ENCODE measurements at regions not wholly inside any gene's neighbourhood (a gene's known extent, or its start where the extent isn't known, plus 50 kb on each side); places are given as distances from the start of the nearest gene placed in this dataset.

DNA sequence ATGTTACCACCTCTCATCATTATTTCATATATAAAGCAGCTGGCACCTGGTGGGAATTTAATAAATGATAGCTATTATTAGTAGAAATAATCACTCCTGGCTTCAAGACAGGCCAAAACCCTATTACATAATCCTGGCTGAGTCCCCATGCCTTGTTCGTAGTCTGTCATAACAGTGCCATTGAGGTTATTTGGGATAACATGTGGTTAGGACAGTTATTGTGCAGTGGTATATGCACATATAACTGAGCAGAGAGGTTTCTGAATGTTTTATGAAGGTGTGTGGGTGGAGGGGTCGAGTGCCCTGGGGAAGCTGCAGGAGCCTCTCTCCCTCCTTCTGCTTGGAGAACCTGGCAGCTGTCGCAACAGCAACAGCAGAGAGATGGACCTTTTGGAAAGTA, 162.4 kb upstream of the NABP1 start:
- DNase-seq (ENCODE audit: low spot score), result no peak

DNA sequence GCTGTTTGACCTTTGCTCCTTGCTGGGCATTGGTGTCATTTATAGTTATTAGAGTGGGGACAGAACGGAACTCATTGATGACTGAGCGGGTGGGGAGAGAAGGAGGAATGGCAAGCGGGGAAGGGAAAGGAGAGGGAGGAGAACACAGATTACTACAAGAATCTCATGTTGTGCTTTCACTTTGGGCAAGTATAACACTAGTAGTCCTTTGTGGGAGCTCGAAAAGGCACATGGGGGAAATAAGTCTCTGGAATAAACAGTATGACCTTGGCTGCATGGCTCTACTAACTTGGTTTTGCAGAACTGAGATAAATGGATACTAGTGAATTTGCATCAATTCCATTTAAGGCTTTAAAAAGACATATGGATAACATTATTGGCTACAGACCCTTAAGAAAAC, 161.7 kb upstream of the NABP1 start:
- DNase-seq (ENCODE audit: low spot score), result no peak

DNA sequence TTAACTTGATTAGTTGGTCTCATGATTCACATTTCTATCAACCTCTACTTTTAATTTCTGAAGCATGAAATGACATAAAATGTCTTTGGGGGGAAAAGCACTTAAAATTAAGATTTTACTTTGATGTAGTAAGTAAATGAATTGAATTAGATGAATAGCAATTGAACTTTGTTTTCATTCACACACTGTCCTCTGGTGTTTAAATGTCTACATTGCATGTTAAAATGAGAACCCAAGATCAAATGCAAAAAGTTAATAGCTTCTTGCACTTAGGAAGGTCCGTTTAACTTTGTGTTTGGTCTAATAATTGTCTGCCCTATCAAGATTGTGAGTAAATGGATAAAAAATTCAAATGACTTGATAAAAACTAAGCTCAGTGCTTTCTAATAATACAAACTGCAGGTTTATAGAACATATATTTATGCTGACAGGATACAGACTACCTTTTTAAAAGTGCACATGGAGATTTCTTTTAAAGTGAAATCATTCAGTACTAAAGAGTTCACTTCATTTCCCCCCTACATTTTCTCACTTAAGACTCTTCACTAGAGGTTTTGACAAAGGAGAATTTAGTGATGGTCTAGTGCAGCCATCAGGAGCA, 156.2 kb upstream of the NABP1 start:
- no peak for DNase-seq (ENCODE audit: low spot score)

DNA sequence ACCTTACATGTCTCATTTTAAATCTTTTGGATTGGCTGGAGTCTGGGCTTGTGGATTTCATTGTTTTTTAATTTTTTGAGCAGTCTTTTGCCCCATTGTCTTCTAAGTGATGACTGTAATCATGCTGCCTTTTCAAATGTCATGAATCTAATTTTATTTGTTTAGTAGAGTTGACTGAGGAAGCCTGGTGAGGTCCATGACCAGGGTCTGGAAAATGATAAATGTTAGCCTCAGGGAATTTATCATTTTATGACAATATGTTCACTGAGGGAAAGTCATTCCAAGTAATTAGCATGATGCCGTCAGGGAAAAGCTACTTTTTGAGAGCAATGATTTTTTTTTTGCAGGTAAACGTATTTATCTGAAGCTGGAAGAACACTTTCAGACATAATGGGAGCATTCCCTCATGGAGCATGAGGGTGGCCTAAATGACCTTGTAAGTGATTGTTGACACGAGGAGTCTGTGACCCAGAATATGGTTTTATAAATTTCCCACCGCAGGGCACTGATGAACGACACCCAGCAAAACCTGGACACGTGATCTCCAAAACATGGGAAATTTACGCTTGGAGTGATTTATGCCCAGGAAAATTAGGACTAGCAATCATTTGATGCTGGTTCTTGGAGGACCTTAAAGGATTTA, 155.3 kb upstream of the NABP1 start:
- no peak for DNase-seq (ENCODE audit: low spot score)

DNA sequence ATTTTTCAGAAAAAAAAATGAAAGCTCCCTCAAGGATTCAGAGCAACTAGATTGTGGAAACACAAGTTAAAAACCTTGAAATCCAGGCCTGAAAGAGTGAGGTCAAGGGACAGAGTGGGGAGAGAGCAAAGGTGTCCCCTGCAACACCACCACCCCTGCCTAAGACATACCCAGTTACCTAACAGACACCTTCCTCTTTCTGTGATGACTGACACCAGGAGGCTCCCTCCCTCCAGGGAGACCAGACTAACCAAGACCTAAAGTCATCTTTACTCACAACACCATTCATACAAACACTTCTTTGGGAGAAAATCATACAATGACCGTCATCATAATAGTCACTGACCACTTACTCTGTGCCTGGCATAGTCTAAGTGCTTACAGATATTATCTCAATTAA, 151.8 kb upstream of the NABP1 start:
- DNase-seq (ENCODE audit: low spot score), result no peak

DNA sequence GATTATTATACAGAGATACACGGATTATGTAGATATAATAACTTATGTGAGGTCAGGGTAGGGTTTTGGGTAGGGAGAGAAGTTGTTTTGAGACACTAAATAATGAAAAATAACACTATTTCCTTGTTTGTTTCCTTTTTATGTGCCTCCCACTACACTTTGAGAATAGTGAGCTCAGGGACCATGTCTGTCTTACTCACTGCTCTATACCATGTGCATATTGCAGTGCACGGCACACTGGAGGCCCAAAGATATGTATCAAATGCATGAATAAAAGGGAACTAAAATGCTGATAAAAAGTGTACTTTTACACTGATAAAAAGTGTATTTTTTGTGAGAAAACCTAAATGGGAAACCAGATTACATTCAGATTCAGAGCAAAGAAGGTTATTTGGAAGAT, 151.4 kb upstream of the NABP1 start:
- DNase-seq (ENCODE audit: low spot score), result no peak

DNA sequence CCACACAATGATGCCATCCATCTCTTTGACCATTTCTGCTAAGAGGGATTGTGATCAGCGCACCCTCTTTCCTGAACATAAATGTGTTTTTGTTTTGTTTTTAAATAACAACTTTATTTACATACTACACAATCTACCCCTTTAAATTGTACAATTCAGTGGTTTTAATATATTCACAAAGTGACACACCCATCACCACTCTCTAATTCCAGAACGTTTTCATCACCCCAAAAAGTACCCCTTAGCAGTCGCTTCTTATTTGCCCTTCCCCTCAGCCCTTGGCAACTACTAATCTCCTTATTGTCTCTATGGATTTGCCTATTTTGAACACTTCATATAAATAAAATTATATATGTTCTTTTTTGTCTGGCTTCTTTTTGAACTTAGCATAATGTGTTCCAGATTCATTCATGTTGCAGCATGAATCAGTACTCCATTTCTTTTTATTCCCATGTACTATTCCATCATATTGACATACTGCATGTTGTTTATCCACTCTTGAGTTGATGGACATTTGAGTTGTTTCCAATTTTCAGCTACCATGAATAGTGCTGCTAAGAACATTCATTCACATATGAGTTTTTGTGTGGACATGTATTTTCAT, 150.9 kb upstream of the NABP1 start:
- DNase-seq (ENCODE audit: low spot score), result no peak

DNA sequence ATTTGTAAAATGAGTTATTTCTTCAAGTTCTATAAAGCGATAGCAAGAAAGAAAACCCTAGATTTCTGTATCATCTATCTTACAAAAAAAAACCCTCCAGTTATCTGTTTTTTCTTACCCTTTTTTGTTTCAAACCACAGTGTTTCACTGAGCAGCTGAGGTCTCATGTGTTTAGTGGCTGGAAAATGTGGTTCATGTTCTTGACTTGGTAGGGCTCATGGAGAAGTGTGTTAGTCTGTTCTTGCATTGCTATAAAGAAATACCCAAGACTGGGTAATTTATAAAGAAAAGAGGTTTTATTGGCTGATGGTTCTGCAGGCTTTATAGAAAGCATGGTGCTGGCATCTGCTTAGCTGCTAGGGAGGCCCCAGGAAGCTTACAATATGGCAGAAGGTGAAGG, 147.3 kb upstream of the NABP1 start:
- no peak for DNase-seq (ENCODE audit: low spot score)

DNA sequence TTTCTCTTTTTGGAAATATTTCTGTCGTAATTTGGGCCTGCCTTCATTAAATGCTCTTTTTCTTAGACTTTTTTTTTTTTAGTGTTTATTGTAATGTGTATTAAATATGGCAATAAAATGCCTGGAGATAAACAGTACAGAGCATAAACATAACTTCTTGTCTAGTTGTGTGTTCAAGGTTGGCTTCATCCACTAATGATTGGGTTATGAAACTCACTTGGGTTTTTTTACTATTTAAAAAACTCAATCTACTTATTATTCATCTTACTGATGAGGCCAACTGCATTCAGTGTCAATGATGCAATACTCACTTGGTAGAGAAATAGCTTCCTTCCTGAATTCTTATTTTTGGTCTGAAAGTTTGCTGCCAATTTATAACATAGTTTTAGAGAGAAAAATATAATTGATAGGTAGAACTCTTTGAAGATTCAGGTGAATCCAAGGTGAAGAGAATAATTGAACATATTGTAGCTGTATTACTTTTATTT, 144.2 kb upstream of the NABP1 start:
- DNase-seq (ENCODE audit: low spot score), result no peak

DNA sequence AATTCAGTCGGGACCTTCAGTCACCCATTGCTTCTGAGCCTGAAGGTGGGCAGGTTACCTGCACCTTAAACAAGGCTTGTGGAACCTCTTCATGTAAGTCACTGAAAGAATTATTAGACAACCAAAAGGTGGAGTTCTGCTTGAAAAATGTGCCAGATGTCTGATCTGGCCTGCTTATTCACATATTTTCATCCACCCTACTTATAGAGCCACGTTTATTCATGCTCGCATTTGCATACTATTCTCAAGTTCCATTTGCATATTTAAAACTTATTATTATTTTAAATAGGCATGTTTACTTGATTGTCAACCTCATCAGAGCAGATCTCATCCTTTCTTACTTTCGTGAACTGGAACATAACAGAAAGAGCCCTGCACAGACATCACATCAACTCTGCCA, 140.0 kb upstream of the NABP1 start:
- no peak for DNase-seq (ENCODE audit: low spot score)

DNA sequence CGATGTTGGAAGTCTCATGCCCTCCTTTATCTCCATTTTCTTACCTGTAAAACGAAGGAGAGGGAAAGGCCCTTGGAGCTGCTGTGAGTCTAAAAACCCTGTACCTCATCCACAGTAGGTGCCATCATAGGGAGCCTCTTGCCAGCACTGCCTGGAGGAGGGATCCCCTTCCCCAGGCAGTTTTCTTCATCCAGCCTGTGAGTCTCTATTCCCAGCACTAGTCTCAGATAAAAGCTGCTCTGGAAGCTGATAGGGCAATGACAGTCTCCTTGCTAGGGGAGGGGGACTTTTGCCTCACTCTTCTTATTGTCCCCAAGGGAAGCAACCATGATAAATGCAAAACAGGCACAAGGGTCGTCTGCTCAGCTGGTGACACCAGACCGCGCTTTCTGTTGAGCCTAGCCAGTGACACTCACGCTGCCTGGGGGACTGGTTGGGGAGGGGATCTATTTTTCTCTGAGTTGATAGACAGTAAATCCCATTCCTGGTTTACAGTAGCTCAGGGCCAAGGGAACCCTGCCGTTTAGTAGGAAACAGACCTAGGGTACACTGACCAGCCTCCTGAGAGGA, 139.5 kb upstream of the NABP1 start:
- DNase-seq (ENCODE audit: low spot score), result no peak

DNA sequence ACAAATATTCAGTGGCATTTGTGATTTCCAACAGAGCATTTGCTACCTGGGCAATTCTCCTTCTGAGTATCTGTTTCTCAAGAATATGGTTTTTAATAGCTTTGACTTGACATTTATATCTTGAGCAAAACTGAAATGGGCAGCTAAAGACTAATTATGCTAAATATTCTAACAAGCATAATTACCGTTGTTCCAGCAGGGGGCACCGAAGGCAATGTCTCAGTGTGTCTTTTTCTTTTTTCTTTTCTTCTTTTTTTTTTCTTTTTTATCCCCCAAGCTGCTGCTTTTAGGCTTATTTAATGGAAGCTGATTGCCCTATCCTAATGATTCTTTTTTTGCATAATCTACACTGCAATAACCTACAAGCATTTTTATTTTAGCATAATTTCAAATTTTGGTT, 138.9 kb upstream of the NABP1 start:
- no peak for DNase-seq (ENCODE audit: low spot score)

DNA sequence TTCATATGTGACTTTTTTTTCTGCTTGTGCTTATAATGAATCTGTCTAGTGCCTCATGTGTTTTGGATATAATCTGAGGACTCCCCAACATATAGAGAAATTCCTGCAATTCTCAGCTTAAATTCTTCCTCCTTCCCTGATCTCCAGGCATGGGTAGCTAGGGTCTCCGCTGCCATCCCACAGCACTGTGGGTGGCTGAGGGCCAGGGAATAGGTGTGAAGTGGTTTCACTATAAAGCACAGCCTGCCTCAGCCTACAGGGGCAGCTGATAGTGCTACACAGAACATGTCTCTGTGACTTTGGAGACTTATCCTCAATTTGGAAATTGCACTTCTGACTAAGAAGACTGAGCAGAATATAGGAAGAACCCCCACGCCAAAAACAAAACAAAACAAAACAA, 137.3 kb upstream of the NABP1 start:
- DNase-seq (ENCODE audit: low spot score), result no peak

DNA sequence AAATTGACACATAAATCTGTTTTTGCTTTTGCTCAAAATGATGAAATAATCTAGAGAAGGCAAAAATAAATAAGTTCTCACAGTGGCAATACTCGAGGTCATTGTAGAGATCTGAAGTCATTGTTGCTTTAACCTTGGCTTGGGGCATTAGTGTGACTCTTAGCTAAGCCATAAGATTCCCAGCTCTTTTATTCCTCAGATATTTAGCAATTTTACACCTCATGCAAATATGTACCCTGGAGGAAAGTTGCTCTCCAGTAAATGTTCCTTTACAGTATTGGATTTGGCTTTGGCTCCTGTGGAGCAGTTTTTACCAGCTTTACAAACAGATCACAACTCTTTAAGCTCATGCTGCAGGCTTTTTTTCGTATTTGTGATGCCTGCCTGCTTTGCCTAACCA, 134.2 kb upstream of the NABP1 start:
- no peak for DNase-seq (ENCODE audit: low spot score)

DNA sequence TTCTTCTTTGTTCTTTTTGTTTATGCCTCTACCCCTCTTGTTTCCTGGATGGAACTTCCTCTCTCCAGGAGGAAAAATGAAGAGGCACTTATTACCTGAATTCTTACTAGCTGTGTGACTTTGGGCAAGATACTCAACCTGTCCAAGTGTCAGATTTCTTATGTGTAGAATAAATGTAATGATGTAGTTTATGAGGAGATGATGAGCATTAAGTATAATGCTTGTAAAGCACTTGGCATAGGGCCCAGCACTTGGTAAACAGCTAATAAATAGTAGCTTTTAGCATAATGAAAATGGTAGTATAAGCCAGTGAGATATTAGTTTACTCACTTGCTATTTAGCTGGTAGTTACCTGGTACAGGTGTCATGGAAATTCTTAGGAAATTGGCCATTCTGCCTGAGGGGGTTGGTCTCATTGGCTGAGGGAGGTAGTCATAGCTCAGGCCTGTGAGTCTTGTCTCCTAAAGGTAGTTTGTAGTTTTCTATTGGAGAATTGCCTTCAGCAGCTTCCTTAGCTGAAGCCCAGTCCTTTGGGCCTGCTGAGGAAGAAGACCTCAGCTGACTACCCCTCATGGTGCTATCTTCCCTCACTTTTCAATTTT, 133.4 kb upstream of the NABP1 start:
- no peak for DNase-seq (ENCODE audit: low spot score)

DNA sequence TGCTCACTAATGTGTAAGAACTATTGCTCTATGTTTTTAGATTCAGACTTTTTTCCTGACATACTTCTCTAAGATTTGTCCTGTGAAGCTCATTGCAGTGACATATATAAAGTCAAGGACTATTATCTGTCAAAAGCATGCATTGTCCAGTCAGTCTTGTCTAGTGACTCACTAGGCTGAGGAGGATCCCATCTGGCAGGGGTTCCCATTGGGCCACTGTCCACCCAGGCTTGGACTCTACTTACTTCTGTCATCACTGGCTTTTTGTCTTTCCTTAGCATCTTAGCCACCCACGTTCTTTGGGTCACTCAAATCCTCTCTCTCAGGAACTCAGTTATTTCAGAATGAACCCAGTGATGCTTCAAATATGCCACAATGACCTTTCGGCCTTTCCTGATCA, 132.6 kb upstream of the NABP1 start:
- DNase-seq (ENCODE audit: low spot score), result no peak

DNA sequence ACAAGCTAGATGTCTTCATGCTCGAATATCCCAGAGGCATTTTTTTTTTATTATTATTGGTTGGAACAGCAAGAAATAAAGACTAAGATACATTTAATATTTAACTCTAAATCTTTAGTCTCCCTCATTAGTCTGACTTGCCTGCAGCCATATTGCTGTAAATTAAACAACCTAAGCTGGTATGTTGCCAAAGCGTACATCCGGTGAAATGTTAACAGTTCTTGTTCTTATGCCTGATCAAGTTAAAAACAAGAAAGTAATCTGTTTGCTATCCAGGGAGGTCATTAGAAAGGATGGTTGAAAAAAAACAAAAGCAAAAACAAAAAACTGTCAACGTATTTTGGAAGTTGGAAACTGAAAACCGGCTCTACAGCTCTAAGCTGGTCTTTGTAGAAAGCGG, 125.9 kb upstream of the NABP1 start:
- no peak for DNase-seq (ENCODE audit: low spot score)

DNA sequence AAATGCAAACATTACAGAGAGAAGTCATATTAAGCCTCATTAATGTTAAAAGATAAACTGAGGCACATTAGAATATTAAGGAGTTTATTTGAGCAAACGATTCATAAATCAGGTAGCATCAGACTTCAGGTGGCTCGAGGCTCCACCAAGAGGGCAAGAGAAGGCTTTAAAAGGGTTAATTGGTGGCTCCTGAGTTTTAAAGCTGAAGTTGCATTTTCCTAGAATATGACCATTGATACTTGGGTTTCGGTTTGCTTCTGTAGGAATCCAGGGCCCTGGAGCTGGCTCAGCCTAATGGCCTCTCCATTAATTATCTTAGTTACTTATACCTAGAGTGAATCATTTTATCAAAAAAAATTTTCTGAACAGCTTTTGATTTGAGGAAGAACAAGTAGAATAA, 123.7 kb upstream of the NABP1 start:
- no peak for DNase-seq (ENCODE audit: low spot score)

DNA sequence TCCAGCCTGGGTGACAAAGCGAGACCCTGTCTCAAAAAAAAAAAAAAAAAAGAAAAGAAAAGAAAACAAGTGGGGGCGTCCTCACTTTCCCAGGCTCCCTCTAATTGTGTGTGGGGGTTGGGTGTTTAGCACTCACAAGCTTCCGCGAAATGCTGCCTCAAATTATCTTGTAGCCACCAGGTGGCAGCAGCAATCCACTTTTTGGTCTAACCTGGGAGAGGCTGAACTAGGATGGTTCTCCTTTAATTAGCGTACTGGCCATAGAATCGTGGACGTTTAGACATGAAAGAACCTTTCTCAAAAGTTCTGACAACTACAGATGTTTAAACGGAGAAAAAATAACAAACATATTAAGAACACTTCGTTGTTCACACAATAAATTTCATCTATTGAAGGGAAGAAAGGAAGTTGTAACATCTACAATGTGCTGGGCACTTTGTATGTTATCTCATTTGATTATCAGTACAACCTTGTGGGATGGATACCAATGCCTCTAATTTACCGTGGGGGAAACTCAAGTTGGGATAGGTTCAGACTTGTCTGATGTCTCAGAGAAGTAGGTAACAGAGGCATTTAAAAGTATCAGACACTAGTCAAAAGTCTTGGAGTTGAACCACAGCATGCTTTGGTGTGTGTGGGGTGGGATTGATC, 122.7 kb upstream of the NABP1 start:
- peak; percentile 78 for DNase-seq (ENCODE audit: low spot score)

DNA sequence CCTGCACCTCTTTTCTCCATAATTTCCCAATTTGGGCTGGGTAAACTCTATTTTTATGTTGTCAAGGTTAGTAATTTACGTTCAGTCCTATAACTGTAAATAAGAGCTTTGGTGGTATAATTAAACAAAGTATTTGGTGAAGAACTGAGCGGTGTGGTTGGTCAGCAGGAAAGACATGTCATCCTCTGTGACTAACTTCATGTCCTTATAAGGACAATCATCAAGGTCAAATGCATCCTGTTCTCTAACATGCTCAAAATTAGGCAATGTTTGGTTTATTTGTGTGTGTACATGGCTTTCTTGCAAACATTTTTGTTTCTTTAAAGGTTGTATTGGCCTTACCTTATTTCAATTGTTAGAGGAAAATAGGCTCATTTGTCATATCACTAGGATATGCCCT, 121.5 kb upstream of the NABP1 start:
- no peak for DNase-seq (ENCODE audit: low spot score)

DNA sequence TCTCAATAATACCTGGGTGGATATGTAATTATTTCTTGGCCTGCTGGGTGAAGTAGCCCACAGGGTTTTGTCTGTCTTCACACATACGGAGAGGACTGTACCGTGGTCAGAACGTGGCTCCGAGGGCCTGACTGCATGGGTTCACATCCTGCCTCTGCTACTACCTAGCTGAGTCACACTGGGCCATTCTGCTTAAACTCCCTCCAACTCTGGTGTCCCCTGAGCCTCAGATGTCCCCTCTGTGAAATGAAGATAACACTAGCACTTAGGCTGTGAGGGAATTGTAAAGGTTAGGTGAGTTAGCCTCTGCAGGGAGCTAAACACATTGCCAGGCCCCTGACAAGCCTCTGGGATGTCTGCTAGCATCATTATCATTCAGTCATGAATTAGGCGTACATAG, 120.1 kb upstream of the NABP1 start:
- DNase-seq (ENCODE audit: low spot score), result no peak

DNA sequence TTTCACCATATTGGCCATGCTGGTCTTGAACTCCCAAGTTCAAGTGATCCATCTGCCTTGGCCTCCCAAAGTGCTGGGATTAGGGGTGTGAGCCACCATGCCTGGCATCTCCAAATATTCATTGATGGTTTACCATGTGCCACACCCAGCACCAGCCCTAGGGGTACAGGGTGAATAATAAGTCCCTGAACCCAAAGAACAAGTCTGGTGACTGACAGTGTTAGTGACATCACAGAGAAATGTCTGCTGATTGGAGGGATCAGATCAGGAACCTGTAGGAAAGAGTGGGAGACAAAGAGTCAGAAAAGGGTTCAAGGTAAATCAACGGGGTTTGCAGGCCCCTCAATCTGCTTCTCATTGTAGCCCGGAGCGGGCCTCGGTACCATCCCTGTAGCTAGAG, 118.4 kb upstream of the NABP1 start:
- no peak for DNase-seq (ENCODE audit: low spot score)
